GM23248 (cell line): ENCODE measurements at regions not wholly inside any gene's neighbourhood (a gene's known extent, or its start where the extent isn't known, plus 50 kb on each side); places are given as distances from the start of the nearest gene placed in this dataset.

Source experiments
- DNase-seq: peaks from one replicate; pipeline ENCODE4 v3.0.0-alpha.2; 2015
- H2AFZ ChIP-seq: fragments of 200-600 bp; sonication (generic); 2 replicates; pipeline ENCODE4 v1.6.1; 2016; ENCODE audit warnings: antibody characterized with exemption
- H3F3A ChIP-seq: fragments of 200-600 bp; sonication (generic); 2 replicates; pipeline ENCODE4 v1.6.1; 2016; ENCODE audit warnings: mild to moderate bottlenecking, antibody characterized with exemption, mixed run types; ENCODE audit not compliant: insufficient read depth
- H3K27ac ChIP-seq: fragments of 200-600 bp; sonication (generic); 2 replicates; pipeline ENCODE4 v1.5.1; 2016; ENCODE audit warnings: mild to moderate bottlenecking
- H3K27me3 ChIP-seq: fragments of 200-600 bp; sonication (generic); replicated peaks from 2 replicates; pipeline ENCODE4 v1.6.1; 2016; ENCODE audit warnings: mild to moderate bottlenecking; ENCODE audit not compliant: insufficient read depth
- H3K36me3 ChIP-seq: fragments of 200-600 bp; sonication (generic); 2 replicates; pipeline ENCODE4 v1.6.1; 2016; ENCODE audit warnings: low read depth, mild to moderate bottlenecking
- H3K4me1 ChIP-seq: fragments of 200-600 bp; sonication (generic); 2 replicates; pipeline ENCODE4 v1.6.1; 2016; ENCODE audit warnings: mild to moderate bottlenecking; ENCODE audit not compliant: insufficient read depth
- H3K4me2 ChIP-seq: fragments of 200-600 bp; sonication (generic); one replicate; pipeline ENCODE4 v1.6.1; 2016; ENCODE audit warnings: mild to moderate bottlenecking; ENCODE audit not compliant: unreplicated experiment
- H3K4me3 ChIP-seq: fragments of 200-600 bp; sonication (generic); 2 replicates; pipeline ENCODE4 v1.5.1; 2016; ENCODE audit warnings: mild to moderate bottlenecking
- H3K79me2 ChIP-seq: fragments of 200-600 bp; sonication (generic); 2 replicates; pipeline ENCODE4 v1.6.1; 2016; ENCODE audit warnings: mild to moderate bottlenecking; ENCODE audit not compliant: insufficient read depth
- H3K9ac ChIP-seq: fragments of 200-600 bp; sonication (generic); 2 replicates; pipeline ENCODE4 v1.6.1; 2016; ENCODE audit warnings: mild to moderate bottlenecking
- H3K9me2 ChIP-seq: fragments of 200-600 bp; sonication (generic); 2 replicates; pipeline ENCODE4 v1.6.1; 2016; ENCODE audit warnings: mixed run types, mild to moderate bottlenecking, moderate library complexity; ENCODE audit not compliant: insufficient read depth
- H3K9me3 ChIP-seq: fragments of 200-600 bp; sonication (generic); one replicate; pipeline ENCODE4 v1.6.1; 2017; ENCODE audit warnings: low read depth
- H4K20me1 ChIP-seq: fragments of 200-600 bp; sonication (generic); 2 replicates; pipeline ENCODE4 v1.6.0; 2016; ENCODE audit not compliant: insufficient read depth
- EZH2 ChIP-seq: fragments of 200-600 bp; sonication (generic); IDR thresholded peaks from 2 replicates; pipeline ENCODE4 v1.6.1; 2018; ENCODE audit warnings: antibody characterized with exemption, mild to moderate bottlenecking; ENCODE audit not compliant: insufficient read depth, poor library complexity, severe bottlenecking
- EZH2phosphoT487 ChIP-seq: fragments of 200-600 bp; sonication (generic); IDR thresholded peaks from 2 replicates; pipeline ENCODE4 v1.6.1; 2018; ENCODE audit warnings: antibody characterized with exemption, moderate library complexity, mild to moderate bottlenecking, low read depth; ENCODE audit not compliant: insufficient read depth
- WGBS, 2 experiments: methylation state at CpG; one replicate each; pipeline ENCODE4 v1.1.6; 2015 to 2017; ENCODE audit warnings: low lambda C conversion rate in 2 of 2, low coverage in 1 of 2; ENCODE audit errors: missing lambda C conversion rate in 2 of 2; 5-methylcytosine and 5-hydroxymethylcytosine counted together
- in situ Hi-C: fragments of 300-500 bp; cut with MboI; formaldehyde crosslinking; loops from 2 replicates; pipeline ENCODE4 v1.15.0; 2020

DNA sequence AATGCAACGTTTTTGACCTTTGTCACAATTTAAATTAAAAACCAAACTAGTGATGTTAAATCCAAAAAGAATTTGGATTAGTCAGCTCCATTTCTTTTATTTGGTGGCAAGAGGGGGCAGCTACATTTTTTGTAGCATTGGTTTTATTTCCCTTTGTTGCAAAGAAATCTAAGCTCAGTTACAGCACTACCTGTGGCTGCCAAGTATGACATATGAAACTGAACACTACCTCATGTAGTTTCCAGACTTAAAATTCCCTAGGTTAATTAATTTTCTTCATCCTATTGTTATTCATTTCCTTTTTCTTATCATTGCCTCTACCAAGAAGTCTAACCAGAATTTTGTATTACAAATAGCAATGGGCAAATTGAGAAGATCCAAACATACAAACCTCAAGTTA is 393.5 kb downstream of the BRINP1 start:
- TF ChIP-seq EZH2: no peak
- Histone ChIP-seq H3K9me3 (no peaks in the 10 kb centered on the region), H3K36me3 (no peaks in the 10 kb centered on the region), H3K27ac (peak overlapping the region; percentile 32), H3K79me2 (no peaks in the 10 kb centered on the region), H3K27me3 (no peaks in the 10 kb centered on the region), H3K4me3 (no peak overlapping the region), H3K4me2 (peak overlapping the region; percentile 54), H2AFZ (0 out of 2 replicates have a peak overlapping the region, but pooled peaks have one; percentile 12), H3K4me1 (peaks cover 13% of the 10 kb centered on the region), H3F3A (0 out of 2 replicates have a peak, but pooled peaks cover 10% of the 10 kb centered on the region), H3K9me2 (no peaks in the 10 kb centered on the region; the same call in 1 of the 2 replicates), H4K20me1 (no peaks in the 10 kb centered on the region), H3K9ac (no peak overlapping the region)
- in situ Hi-C loops: no loop called here
- peak; percentile 47 for DNase-seq
- 40 to 44% methylated on average over 1 of the region's 1 CpG for WGBS, 2 experiments

- Histone ChIP-seq H3K9me3 (no peaks in the 10 kb centered on the region), H3K4me3 (no peak overlapping the region), H2AFZ (no peak overlapping the region), H3K36me3 (no peaks in the 10 kb centered on the region), H3K4me2 (peak overlapping the region; percentile 54), H3K9me2 (no peaks in the 10 kb centered on the region; the same call in 1 of the 2 replicates), H3F3A (0 out of 2 replicates have a peak, but pooled peaks cover 10% of the 10 kb centered on the region), H3K27me3 (no peaks in the 10 kb centered on the region), H3K9ac (no peak overlapping the region), H3K4me1 (peaks cover 13% of the 10 kb centered on the region), H4K20me1 (no peaks in the 10 kb centered on the region), H3K79me2 (no peaks in the 10 kb centered on the region), H3K27ac (peak overlapping the region; percentile 32)
- no peak for DNase-seq
- WGBS, 2 experiments: 53 to 67% methylated on average over 2 of the region's 2 CpGs
- in situ Hi-C loops: no loop called here
- no peak for TF ChIP-seq EZH2phosphoT487
- no peak for TF ChIP-seq EZH2
Measured at GRCh38 chr9:118976160-118976559, 393.1 kb downstream of the BRINP1 start.

DNA sequence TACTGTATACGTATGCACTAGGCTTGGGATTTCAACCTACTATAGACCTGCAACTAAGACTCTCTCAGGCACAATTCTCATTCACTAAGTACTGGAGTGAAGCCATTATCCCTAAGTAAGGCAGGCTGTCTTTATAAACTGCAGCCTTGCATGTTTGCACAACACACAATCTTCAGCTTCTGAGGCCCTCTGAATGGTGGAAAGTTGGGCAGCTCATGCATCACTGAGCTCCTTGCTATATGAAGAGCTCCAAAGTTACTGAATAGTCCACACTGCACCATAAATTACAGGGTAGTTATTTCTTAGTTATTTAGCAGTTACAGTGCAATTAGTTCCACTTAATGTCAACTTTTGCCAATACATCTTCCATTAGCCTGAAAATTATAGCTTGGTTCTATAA is 384.6 kb downstream of the BRINP1 start:
- Histone ChIP-seq H3K79me2 (no peaks in the 10 kb centered on the region), H2AFZ (no peak overlapping the region), H3K4me1 (no peaks in the 10 kb centered on the region), H3K4me2 (no peak overlapping the region), H3F3A (no peaks in the 10 kb centered on the region), H3K27ac (no peak overlapping the region), H3K4me3 (no peak overlapping the region), H3K9me3 (no peaks in the 10 kb centered on the region), H3K27me3 (no peaks in the 10 kb centered on the region), H4K20me1 (no peaks in the 10 kb centered on the region), H3K9me2 (no peaks in the 10 kb centered on the region), H3K36me3 (no peaks in the 10 kb centered on the region), H3K9ac (no peak overlapping the region)
- no peak for TF ChIP-seq EZH2
- TF ChIP-seq EZH2phosphoT487: no peak
- in situ Hi-C loops: no loop called here
- no peak for DNase-seq
- 82 to 92% methylated on average over 1 of the region's 1 CpG for WGBS, 2 experiments

GRCh38 chr9:118985851-118986250 is 383.4 kb downstream of the BRINP1 start:
- Histone ChIP-seq H3K27ac (no peak overlapping the region), H2AFZ (no peak overlapping the region), H3K9me2 (no peaks in the 10 kb centered on the region), H3F3A (no peaks in the 10 kb centered on the region), H3K9ac (no peak overlapping the region), H4K20me1 (no peaks in the 10 kb centered on the region), H3K4me3 (no peak overlapping the region), H3K79me2 (no peaks in the 10 kb centered on the region), H3K4me2 (no peak overlapping the region), H3K4me1 (no peaks in the 10 kb centered on the region), H3K27me3 (no peaks in the 10 kb centered on the region), H3K36me3 (no peaks in the 10 kb centered on the region), H3K9me3 (no peaks in the 10 kb centered on the region)
- TF ChIP-seq EZH2 (no peak), EZH2phosphoT487 (no peak)
- in situ Hi-C loops: no loop called here
- no peak for DNase-seq
- WGBS, 2 experiments: 5% methylated on average over 1 of the region's 1 CpG

DNA sequence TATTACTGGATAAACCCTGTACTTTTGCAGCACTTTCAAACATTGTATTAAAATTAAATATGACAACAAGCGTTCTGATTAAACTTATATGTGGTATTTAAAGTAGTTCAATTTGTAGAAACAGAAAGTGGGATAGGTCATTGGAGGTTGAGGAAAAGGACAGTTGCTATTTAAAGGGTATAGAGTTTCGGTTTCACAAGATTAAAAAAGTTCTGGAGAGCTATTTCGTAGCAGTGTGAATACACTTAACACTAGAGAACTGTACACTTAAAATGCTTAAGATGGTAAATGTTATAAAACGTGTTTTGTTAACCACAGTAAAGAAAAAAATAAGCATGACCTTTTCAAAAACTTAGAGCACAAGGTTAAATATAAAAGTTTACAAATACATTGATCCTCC is 382.1 kb downstream of the BRINP1 start:
- H3K4me1 ChIP-seq: no peaks in the 10 kb centered on the region
- H3K27me3 ChIP-seq: no peaks in the 10 kb centered on the region
- H3K9me3 ChIP-seq: no peaks in the 10 kb centered on the region
- H3F3A ChIP-seq: no peaks in the 10 kb centered on the region
- 62 to 65% methylated on average over 4 of the region's 4 CpGs for WGBS, 2 experiments
- no peak for TF ChIP-seq EZH2phosphoT487
- TF ChIP-seq EZH2: no peak
- no peak overlapping the region for H3K9ac ChIP-seq
- H3K79me2 ChIP-seq: no peaks in the 10 kb centered on the region
- no peak for DNase-seq
- no peak overlapping the region for H2AFZ ChIP-seq
- no peak overlapping the region for H3K4me2 ChIP-seq
- in situ Hi-C loops: no loop called here
- H3K27ac ChIP-seq: no peak overlapping the region
- no peak overlapping the region for H3K4me3 ChIP-seq
- no peaks in the 10 kb centered on the region for H3K36me3 ChIP-seq
- H4K20me1 ChIP-seq: no peaks in the 10 kb centered on the region
- no peaks in the 10 kb centered on the region for H3K9me2 ChIP-seq
